Adrenal gland (tissue), 5 donors: ENCODE measurements at regions not wholly inside any gene's neighbourhood (a gene's known extent, or its start where the extent isn't known, plus 50 kb on each side); places are given as distances from the start of the nearest gene placed in this dataset.
"Not testable (repeated sequence)": the region's sequence is repeated elsewhere in the genome, so short reads cannot be mapped to it uniquely, and the experiment has no call there.

Experiments used
- POLR2A ChIP-seq, 2 donors: fragments of 450-650 bp; IDR thresholded peaks; one replicate each; pipeline ENCODE4 v1.6.1; 2017; ENCODE audit warnings: antibody characterized with exemption in 2 of 2, mild to moderate bottlenecking in 2 of 2, moderate library complexity in 1 of 2
- TF ChIP-seq, protein P1 (sequence below), 6 experiments: fragments of 450-650 bp in 4 of 6; fragments of 200-600 bp in 2 of 6; sonication (generic) in 1 of 6; IDR thresholded peaks; 1 replicate in 5 of 6; 2 replicates in 1 of 6; pipeline versions ENCODE4 v1.5.1 to v1.8.0; 2016 to 2021; ENCODE audit warnings: antibody characterized with exemption in 6 of 6, mild to moderate bottlenecking in 2 of 6, moderate library complexity in 1 of 6
- donor health status: DM: no; HTN: no; CAD: no.

DNA sequence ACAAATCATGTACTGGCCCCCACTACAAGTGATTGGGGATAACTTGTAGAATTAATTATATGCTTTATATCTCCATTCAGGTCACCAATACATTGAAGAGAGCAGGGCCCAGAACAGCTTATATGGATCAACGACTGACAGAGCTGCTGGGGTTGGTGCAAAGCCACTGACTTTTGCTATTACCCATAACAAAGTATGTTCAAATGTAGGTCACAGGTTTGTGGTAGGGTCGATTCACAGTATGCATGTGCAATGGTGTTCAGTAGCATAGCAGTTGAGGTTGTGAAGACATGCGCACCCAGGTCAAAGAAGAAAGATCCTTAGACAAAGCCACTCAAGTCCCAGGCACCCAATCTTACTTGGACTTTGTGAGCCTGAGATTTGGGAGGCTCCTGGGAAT lies 110.6 kb downstream of the NBPF8 start:
- TF ChIP-seq, protein P1, sequence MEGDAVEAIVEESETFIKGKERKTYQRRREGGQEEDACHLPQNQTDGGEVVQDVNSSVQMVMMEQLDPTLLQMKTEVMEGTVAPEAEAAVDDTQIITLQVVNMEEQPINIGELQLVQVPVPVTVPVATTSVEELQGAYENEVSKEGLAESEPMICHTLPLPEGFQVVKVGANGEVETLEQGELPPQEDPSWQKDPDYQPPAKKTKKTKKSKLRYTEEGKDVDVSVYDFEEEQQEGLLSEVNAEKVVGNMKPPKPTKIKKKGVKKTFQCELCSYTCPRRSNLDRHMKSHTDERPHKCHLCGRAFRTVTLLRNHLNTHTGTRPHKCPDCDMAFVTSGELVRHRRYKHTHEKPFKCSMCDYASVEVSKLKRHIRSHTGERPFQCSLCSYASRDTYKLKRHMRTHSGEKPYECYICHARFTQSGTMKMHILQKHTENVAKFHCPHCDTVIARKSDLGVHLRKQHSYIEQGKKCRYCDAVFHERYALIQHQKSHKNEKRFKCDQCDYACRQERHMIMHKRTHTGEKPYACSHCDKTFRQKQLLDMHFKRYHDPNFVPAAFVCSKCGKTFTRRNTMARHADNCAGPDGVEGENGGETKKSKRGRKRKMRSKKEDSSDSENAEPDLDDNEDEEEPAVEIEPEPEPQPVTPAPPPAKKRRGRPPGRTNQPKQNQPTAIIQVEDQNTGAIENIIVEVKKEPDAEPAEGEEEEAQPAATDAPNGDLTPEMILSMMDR (IDR thresholded peaks at IDR 0.05) = not testable (repeated sequence)
- not testable (repeated sequence) for TF ChIP-seq POLR2A (IDR thresholded peaks at IDR 0.05)
